ENCODE measurements at regions not wholly inside any gene's neighbourhood (a gene's known extent, or its start where the extent isn't known, plus 50 kb on each side); places are given as distances from the start of the nearest gene placed in this dataset.

GRCh38 chr5:24188216-24188925 lies 456.4 kb downstream of the CDH10 start:
- TF ChIP-seq CTCF (IDR thresholded peaks at IDR 0.05) = no peak
- TF ChIP-seq POLR2A (IDR thresholded peaks at IDR 0.05) = no peak
